OCI-LY3 (cell line): ENCODE measurements at regions not wholly inside any gene's neighbourhood (a gene's known extent, or its start where the extent isn't known, plus 50 kb on each side); places are given as distances from the start of the nearest gene placed in this dataset.
"Not testable (repeated sequence)": the region's sequence is repeated elsewhere in the genome, so short reads cannot be mapped to it uniquely, and the experiment has no call there.

ENCODE experiments used
- H2AFZ ChIP-seq: fragments of 200-600, 300-600 bp; shearing (Covaris generic); 2 replicates; pipeline ENCODE4 v1.6.0; 2014; ENCODE audit warnings: antibody characterized with exemption, low read depth, low read length
- H3K27ac ChIP-seq: fragments of 200-600, 300-600 bp; sonication (generic); 2 replicates; pipeline ENCODE4 v1.5.1; 2014; ENCODE audit warnings: mild to moderate bottlenecking, low read length, moderate library complexity, mixed read lengths
- H3K27me3 ChIP-seq: fragments of 200-600, 300-600 bp; sonication (generic); 2 replicates; pipeline ENCODE4 v1.6.1; 2014; ENCODE audit warnings: low read depth, low read length, mixed read lengths
- H3K36me3 ChIP-seq: fragments of 200-600, 300-600 bp; sonication (generic); replicated peaks from 2 replicates; pipeline ENCODE3; 2014; ENCODE audit warnings: low read depth, low read length, mixed read lengths
- H3K4me1 ChIP-seq: fragments of 300-600, 200-600 bp; sonication (generic); 2 replicates; pipeline ENCODE4 v1.6.1; 2014; ENCODE audit warnings: low read length, mixed read lengths
- H3K4me2 ChIP-seq: fragments of 200-600, 300-600 bp; sonication (generic); 2 replicates; pipeline ENCODE4 v1.6.1; 2014; ENCODE audit warnings: low read length, mixed read lengths
- H3K4me3 ChIP-seq: fragments of 300-600, 200-600 bp; sonication (generic); 2 replicates; pipeline ENCODE4 v1.5.1; 2014; ENCODE audit warnings: antibody characterized with exemption, mild to moderate bottlenecking, low read length, moderate library complexity
- H3K79me2 ChIP-seq: fragments of 300-600, 200-600 bp; shearing (Covaris generic); 2 replicates; pipeline ENCODE4 v1.6.1; 2014; ENCODE audit warnings: mild to moderate bottlenecking, low read length, mixed read lengths
- H3K9ac ChIP-seq: fragments of 300-600, 200-600 bp; shearing (Covaris generic); 2 replicates; pipeline ENCODE4 v1.6.0; 2014; ENCODE audit warnings: mild to moderate bottlenecking, low read length, moderate library complexity
- H3K9me3 ChIP-seq: fragments of 200-600, 300-600 bp; shearing (Covaris generic); 2 replicates; pipeline ENCODE4 v1.6.1; 2014; ENCODE audit warnings: low read length, mixed read lengths; ENCODE audit not compliant: insufficient read depth
- H4K20me1 ChIP-seq: fragments of 200-600, 300-600 bp; sonication (generic); 2 replicates; pipeline ENCODE4 v1.6.1; 2016; ENCODE audit warnings: low read length, mixed read lengths; ENCODE audit not compliant: insufficient read depth
- EZH2phosphoT487 ChIP-seq: fragments of 200-600 bp; shearing (Covaris generic); IDR thresholded peaks from 2 replicates; pipeline ENCODE4 v1.6.1; 2018; ENCODE audit warnings: antibody characterized with exemption, mixed run types, low read depth
- TF ChIP-seq, protein P1 (sequence below): fragments of 200-600, 300-600 bp; sonication (generic); IDR thresholded peaks from 2 replicates; pipeline ENCODE4 v1.5.1; 2014; ENCODE audit warnings: antibody characterized with exemption, low read length, low read depth

DNA sequence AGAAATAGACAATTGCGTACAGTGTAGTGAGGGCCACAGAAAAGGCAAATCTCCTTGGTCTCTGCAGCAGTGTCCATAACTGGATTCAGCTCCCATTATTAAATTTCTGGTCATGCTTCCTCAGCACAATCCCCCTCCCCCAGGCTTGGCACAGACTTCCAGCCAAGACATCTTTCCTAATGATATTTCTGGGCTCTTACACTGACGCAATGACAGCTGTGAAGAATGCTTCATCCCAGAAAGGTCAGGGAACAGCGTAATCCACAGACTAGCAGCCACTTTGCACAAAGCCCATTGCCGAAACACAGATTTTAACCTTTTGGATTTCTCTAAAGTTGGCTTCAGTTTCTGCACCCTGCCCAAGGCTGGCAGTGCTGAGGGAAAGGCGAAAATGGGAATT is 597.6 kb upstream of the CPEB2 start:
- H2AFZ ChIP-seq, result no peak overlapping the region

DNA sequence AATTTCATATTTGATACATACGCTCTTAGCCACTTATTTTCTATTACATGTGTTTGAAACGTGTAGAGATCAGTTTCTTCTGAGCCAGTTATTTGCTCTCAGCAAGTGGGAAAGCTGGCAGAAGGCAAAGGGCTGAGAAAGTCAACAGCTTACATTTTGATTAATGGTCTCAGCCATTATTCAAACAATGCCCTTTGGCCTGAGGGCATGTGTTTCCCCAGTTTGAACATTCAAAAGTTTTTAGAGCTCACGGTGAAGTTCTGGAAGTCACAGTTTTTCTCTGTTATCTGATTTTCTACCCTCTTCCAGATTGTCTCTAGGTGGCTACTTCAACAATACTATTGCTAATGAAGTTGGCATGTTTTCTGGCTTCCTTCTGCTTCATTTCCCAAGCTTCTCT is 591.8 kb upstream of the CPEB2 start:
- Histone ChIP-seq H3K27ac (no peak overlapping the region), H3K9ac (no peak overlapping the region), H3K36me3 (no peaks in the 10 kb centered on the region), H4K20me1 (no peaks in the 10 kb centered on the region), H2AFZ (no peak overlapping the region), H3K4me1 (peaks cover 12% of the 10 kb centered on the region), H3K4me2 (no peak overlapping the region), H3K79me2 (no peaks in the 10 kb centered on the region), H3K4me3 (no peak overlapping the region), H3K9me3 (no peaks in the 10 kb centered on the region), H3K27me3 (no peaks in the 10 kb centered on the region)
- TF ChIP-seq, protein P1, sequence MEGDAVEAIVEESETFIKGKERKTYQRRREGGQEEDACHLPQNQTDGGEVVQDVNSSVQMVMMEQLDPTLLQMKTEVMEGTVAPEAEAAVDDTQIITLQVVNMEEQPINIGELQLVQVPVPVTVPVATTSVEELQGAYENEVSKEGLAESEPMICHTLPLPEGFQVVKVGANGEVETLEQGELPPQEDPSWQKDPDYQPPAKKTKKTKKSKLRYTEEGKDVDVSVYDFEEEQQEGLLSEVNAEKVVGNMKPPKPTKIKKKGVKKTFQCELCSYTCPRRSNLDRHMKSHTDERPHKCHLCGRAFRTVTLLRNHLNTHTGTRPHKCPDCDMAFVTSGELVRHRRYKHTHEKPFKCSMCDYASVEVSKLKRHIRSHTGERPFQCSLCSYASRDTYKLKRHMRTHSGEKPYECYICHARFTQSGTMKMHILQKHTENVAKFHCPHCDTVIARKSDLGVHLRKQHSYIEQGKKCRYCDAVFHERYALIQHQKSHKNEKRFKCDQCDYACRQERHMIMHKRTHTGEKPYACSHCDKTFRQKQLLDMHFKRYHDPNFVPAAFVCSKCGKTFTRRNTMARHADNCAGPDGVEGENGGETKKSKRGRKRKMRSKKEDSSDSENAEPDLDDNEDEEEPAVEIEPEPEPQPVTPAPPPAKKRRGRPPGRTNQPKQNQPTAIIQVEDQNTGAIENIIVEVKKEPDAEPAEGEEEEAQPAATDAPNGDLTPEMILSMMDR, result no peak
- no peak for TF ChIP-seq EZH2phosphoT487

More for the DNA sequence above, 597.6 kb upstream of the CPEB2 start:
- peaks cover 22% of the 10 kb centered on the region for H3K4me1 ChIP-seq
- TF ChIP-seq, protein P1, result no peak
- H3K79me2 ChIP-seq, result no peaks in the 10 kb centered on the region
- H3K36me3 ChIP-seq, result peaks cover 8% of the 10 kb centered on the region
- no peak overlapping the region for H3K4me2 ChIP-seq
- H3K4me3 ChIP-seq, result no peak overlapping the region
- no peak overlapping the region for H3K9ac ChIP-seq
- H3K27me3 ChIP-seq, result no peaks in the 10 kb centered on the region
- no peaks in the 10 kb centered on the region for H4K20me1 ChIP-seq
- no peak overlapping the region for H3K27ac ChIP-seq
- H3K9me3 ChIP-seq, result peaks cover 23% of the 10 kb centered on the region

DNA sequence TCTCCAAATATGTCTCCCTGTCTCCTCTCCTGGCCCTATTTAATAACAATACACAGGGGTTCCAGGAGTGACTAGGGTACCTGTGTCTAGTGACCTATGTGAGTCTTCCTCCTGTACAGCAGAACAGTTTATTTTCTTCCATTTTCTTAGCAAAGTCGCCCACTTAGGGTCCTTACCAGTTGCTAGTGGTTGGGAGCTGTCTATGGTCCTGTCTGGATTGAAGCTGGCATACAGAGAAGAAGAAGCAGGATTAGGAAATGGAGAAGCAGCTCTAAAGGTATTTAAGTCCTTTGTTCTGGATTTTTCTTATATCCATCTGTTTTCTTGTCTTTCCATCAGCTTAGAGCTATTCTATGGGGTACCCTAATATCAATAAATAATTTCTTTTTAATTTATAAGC is 587.1 kb upstream of the CPEB2 start:
- H2AFZ ChIP-seq, result no peak overlapping the region
- H4K20me1 ChIP-seq, result no peaks in the 10 kb centered on the region
- no peak overlapping the region for H3K27ac ChIP-seq
- no peak for TF ChIP-seq EZH2phosphoT487
- TF ChIP-seq, protein P1, result no peak
- H3K9ac ChIP-seq, result no peak overlapping the region
- no peak overlapping the region for H3K4me3 ChIP-seq
- no peak overlapping the region for H3K4me2 ChIP-seq
- no peaks in the 10 kb centered on the region for H3K9me3 ChIP-seq
- H3K4me1 ChIP-seq, result no peaks in the 10 kb centered on the region
- H3K79me2 ChIP-seq, result no peaks in the 10 kb centered on the region
- no peaks in the 10 kb centered on the region for H3K36me3 ChIP-seq
- H3K27me3 ChIP-seq, result no peaks in the 10 kb centered on the region

DNA sequence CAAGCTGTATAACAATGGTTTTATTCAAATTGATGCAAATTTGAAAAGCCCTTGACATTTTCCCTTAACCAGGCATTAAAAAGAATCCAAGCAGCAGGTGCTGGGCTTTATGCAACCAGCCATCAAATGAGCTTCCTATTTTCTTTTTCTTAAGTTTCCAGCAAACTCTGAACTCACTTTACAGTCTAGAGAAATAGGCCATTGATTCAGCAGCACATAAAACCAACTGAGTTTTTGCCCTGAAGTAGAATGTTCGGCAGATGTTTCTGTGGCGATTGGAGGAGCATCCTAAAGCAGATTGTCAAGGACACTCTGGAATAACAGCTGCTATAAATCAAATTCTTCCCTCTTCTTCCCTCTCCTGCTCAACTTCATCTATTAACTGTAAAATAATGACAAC is 582.8 kb upstream of the CPEB2 start:
- Histone ChIP-seq H2AFZ (no peak overlapping the region), H3K4me1 (no peaks in the 10 kb centered on the region), H3K4me3 (no peak overlapping the region), H3K9me3 (no peaks in the 10 kb centered on the region), H4K20me1 (no peaks in the 10 kb centered on the region), H3K9ac (no peak overlapping the region), H3K4me2 (no peak overlapping the region), H3K27me3 (no peaks in the 10 kb centered on the region), H3K27ac (no peak overlapping the region), H3K36me3 (no peaks in the 10 kb centered on the region), H3K79me2 (no peaks in the 10 kb centered on the region)
- no peak for TF ChIP-seq EZH2phosphoT487
- TF ChIP-seq, protein P1, result no peak

DNA sequence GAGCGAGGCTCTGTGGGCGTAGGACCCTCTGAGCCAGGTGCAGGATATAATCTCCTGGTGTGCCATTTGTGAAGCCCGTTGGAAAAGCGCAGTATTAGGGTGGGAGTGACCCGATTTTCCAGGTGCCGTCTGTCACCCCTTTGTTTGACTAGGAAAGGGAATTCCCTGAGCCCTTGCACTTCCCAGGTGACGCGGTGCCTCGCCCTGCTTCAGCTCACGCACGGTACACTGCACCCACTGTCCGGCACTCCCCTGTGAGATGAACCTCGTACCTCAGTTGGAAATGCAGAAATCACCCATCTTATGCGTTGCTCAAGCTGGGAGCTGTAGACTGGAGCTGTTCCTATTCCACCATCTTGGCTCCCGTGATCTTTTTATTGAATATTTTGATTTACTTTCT is 576.0 kb upstream of the CPEB2 start:
- H4K20me1 ChIP-seq, H3K4me2 ChIP-seq, H3K9me3 ChIP-seq, H3K79me2 ChIP-seq, H3K36me3 ChIP-seq, H3K27me3 ChIP-seq, H3K9ac ChIP-seq, H3K4me3 ChIP-seq, H3K27ac ChIP-seq, H2AFZ ChIP-seq: not testable (repeated sequence)
- peaks cover 15% of the 10 kb centered on the region for H3K4me1 ChIP-seq
